ENCODE measurements at regions not wholly inside any gene's neighbourhood (a gene's known extent, or its start where the extent isn't known, plus 50 kb on each side); places are given as distances from the start of the nearest gene placed in this dataset.

GRCh38 chr11:127268932-127269331 is 268.4 kb upstream of the KIRREL3 start:
- TF ChIP-seq ATF3 (CRISPR knock-in tag; conservative IDR thresholded peaks at IDR 0.05) = no peak
- TF ChIP-seq PRDM15 (CRISPR knock-in tag; IDR thresholded peaks at IDR 0.05) = no peak
- TF ChIP-seq ZNF232 (CRISPR knock-in tag; IDR thresholded peaks at IDR 0.05) = no peak
- no peak for TF ChIP-seq USF2 (CRISPR knock-in tag; IDR thresholded peaks at IDR 0.05)
- TF ChIP-seq CTCF (IDR thresholded peaks at IDR 0.05) = no peak
- no peak for TF ChIP-seq USF1 (CRISPR knock-in tag; IDR thresholded peaks at IDR 0.05)
- TF ChIP-seq JAZF1 (CRISPR knock-in tag; IDR thresholded peaks at IDR 0.05) = no peak
- TF ChIP-seq CREM (CRISPR knock-in tag; IDR thresholded peaks at IDR 0.05) = no peak
- TF ChIP-seq ZNF416 (CRISPR knock-in tag; IDR thresholded peaks at IDR 0.05) = no peak
- no peak for TF ChIP-seq MAX (CRISPR knock-in tag; IDR thresholded peaks at IDR 0.05)
- TF ChIP-seq AFF4 (CRISPR knock-in tag; IDR thresholded peaks at IDR 0.05; ENCODE audit: borderline replicate concordance) = no peak

Measured in WTC11 (cell line).